GM18870 (cell line): ENCODE measurements at regions not wholly inside any gene's neighbourhood (a gene's known extent, or its start where the extent isn't known, plus 50 kb on each side); places are given as distances from the start of the nearest gene placed in this dataset.
"Not testable (repeated sequence)": the region's sequence is repeated elsewhere in the genome, so short reads cannot be mapped to it uniquely, and the experiment has no call there.

Experiments
- ATAC-seq: cut with Tn5 transposase; IDR thresholded peaks from one replicate; pipeline ENCODE4 v1.9.1; 2021; ENCODE audit warnings: moderate library complexity; ENCODE audit not compliant: unreplicated experiment

- no peak for ATAC-seq
Measured at GRCh38 chr5:167296661-167297060, 994.8 kb upstream of the WWC1 start.

GRCh38 chr5:167299861-167300260, 991.6 kb upstream of the WWC1 start:
- not testable (repeated sequence) for ATAC-seq

GRCh38 chr5:167303582-167303981, 987.9 kb upstream of the WWC1 start:
- no peak for ATAC-seq

- no peak for ATAC-seq
Measured at GRCh38 chr5:167304834-167305469, 986.5 kb upstream of the WWC1 start.

GRCh38 chr5:167305591-167306213, 985.7 kb upstream of the WWC1 start:
- ATAC-seq = no peak

GRCh38 chr5:167307042-167307441, 984.4 kb upstream of the WWC1 start:
- ATAC-seq = no peak

- ATAC-seq = no peak
Measured at GRCh38 chr5:167308466-167308865, 983.0 kb upstream of the WWC1 start.

GRCh38 chr5:167309941-167310517, 981.4 kb upstream of the WWC1 start:
- no peak for ATAC-seq

- ATAC-seq = no peak
Measured at GRCh38 chr5:167311340-167311739, 980.1 kb upstream of the WWC1 start.

- ATAC-seq = no peak
Measured at GRCh38 chr5:167312225-167312624, 979.2 kb upstream of the WWC1 start.

- no peak for ATAC-seq
Measured at GRCh38 chr5:167315762-167316161, 975.7 kb upstream of the WWC1 start.

- no peak for ATAC-seq
Measured at GRCh38 chr5:167317884-167318283, 973.6 kb upstream of the WWC1 start.

- ATAC-seq = no peak
Measured at GRCh38 chr5:167319243-167319642, 972.2 kb upstream of the WWC1 start.

- ATAC-seq = no peak
Measured at GRCh38 chr5:167320019-167320418, 971.4 kb upstream of the WWC1 start.

GRCh38 chr5:167332309-167332708, 959.1 kb upstream of the WWC1 start:
- no peak for ATAC-seq

- ATAC-seq = no peak
Measured at GRCh38 chr5:167336161-167336560, 955.3 kb upstream of the WWC1 start.

- no peak for ATAC-seq
Measured at GRCh38 chr5:167339205-167339604, 952.2 kb upstream of the WWC1 start.

- ATAC-seq = no peak
Measured at GRCh38 chr5:167346461-167346860, 945.0 kb upstream of the WWC1 start.

- ATAC-seq = no peak
Measured at GRCh38 chr5:167348251-167348926, 943.1 kb upstream of the WWC1 start.

GRCh38 chr5:167348980-167349379, 942.5 kb upstream of the WWC1 start:
- no peak for ATAC-seq

- ATAC-seq = no peak
Measured at GRCh38 chr5:167351316-167351715, 940.1 kb upstream of the WWC1 start.

GRCh38 chr5:167352801-167353200, 938.6 kb upstream of the WWC1 start:
- ATAC-seq = no peak
